Activated CD4-positive, alpha-beta T cell treated with anti-CD3 and anti-CD28 coated beads, Interleukin-2, amount 50 U/mL, for 48 hours (primary cell): ENCODE measurements at regions not wholly inside any gene's neighbourhood (a gene's known extent, or its start where the extent isn't known, plus 50 kb on each side); places are given as distances from the start of the nearest gene placed in this dataset.
"Not testable (repeated sequence)": the region's sequence is repeated elsewhere in the genome, so short reads cannot be mapped to it uniquely, and the experiment has no call there.

Experiments used
- DNase-seq, 2 experiments: peaks; one replicate each; pipeline ENCODE4 v3.0.0-alpha.2; 2020

GRCh38 chr18:51330739-51331138 is 133.3 kb upstream of the MEX3C start:
- DNase-seq = no peak

- DNase-seq = no peak
These were observed 139.9 kb upstream of the MEX3C start for GRCh38 chr18:51337406-51337805.

DNA sequence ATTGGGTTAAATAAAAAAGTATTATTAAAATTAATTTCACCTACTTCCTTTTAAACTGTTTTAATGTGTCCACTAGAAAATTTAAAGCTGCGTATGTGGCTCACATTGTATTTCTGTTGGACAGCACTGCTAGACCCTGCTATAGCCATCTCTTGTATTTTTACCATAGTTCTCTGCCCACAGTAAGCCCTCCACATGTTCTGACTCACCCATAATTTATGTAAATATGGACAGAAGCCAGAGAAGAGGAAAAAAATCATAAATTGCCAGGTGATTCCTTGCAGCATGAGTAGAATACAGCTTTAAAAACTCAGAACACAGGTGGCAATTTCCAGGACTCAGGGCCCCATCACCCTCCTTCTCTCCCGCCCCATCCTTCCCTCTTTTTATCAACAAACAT is 142.4 kb upstream of the MEX3C start:
- no peak for DNase-seq

DNA sequence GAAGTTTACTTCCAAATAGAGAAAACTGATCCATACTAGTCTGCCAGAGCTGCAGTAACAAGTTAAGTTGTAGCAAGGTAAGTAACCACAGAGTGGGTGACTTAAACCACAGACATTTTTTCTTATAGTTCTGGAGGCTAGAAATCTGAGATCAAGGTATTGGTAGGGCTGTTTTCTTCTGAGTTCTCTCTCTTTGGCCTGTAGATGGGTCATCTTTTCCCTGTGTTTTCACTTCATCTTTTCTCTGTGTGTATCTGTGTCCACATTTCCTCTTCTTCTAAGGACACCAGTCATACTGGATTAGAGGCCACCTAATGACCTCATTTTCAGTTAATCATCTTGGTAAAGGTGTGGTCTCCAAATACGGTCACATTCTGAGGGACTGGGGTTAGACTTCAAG is 142.9 kb upstream of the MEX3C start:
- DNase-seq = no peak

GRCh38 chr18:51342815-51343214 is 145.3 kb upstream of the MEX3C start:
- peak; percentile 9 to 31 for DNase-seq

DNA sequence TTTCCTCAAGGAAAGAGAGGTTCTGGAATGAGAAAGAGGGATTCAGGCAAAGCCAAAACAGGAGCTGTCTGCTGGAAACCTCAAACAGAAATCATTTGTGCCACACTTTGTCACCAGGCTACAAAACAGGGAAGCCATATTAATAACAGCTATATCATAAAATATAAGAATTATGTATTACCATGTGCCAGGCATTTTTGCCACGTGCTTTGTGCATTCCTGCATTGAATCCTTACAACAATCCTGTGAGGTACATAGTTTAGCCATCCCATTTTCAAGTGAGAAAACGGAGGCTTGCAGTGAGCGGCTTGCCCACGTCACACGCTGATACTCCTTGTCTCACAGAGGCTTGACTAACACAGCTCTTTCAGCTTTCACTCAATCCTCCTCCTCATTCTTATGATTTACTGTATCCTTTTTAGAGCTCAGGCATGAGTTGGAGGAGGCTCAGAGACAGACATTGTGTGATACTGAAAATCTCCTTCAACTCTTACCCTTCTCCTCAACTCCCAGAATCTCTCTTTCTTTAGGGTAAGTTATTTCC is 148.4 kb upstream of the MEX3C start:
- no peak for DNase-seq

- DNase-seq = no peak
These were observed 148.9 kb upstream of the MEX3C start for GRCh38 chr18:51346404-51346803.

DNA sequence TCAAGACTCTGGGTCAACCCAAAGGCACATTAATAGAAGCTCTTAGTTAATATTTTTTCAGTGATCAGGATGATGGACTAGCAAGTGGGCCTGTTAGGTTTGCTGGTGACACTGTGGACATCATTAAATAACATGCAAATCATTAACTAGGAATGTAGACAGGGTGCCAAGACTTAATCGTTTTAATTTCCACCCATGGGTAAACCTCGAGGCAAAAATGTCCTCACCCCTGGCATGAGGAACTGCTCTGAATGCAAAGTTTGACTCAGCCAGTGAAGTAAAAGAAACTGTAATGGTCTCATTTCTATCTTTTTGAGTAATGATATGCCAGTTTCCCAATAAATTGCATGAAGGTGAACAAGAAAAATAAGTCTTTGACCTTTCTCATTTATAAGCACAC is 152.6 kb upstream of the MEX3C start:
- DNase-seq = no peak

DNA sequence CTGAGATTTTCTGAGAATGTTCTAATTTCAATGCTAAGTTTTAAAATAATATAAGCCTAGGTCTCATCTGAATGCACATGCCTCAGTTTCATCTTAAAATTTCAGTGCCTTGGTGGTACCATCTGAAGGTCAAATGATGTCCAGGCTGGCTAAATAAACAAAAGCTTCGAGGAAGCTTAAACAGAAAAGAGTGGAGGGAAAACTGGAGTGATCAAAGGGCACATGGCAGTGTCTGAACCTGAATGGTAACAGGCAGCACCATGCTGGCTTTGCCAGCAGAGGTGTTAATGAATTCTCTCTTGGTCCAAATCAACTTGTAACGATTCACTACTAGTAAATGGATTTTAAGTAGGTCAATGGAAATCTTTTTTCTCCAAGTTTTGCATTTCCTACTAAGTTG is 158.4 kb upstream of the MEX3C start:
- DNase-seq = no peak

- DNase-seq = not testable (repeated sequence)
These were observed 162.8 kb upstream of the MEX3C start for GRCh38 chr18:51360301-51360700.

DNA sequence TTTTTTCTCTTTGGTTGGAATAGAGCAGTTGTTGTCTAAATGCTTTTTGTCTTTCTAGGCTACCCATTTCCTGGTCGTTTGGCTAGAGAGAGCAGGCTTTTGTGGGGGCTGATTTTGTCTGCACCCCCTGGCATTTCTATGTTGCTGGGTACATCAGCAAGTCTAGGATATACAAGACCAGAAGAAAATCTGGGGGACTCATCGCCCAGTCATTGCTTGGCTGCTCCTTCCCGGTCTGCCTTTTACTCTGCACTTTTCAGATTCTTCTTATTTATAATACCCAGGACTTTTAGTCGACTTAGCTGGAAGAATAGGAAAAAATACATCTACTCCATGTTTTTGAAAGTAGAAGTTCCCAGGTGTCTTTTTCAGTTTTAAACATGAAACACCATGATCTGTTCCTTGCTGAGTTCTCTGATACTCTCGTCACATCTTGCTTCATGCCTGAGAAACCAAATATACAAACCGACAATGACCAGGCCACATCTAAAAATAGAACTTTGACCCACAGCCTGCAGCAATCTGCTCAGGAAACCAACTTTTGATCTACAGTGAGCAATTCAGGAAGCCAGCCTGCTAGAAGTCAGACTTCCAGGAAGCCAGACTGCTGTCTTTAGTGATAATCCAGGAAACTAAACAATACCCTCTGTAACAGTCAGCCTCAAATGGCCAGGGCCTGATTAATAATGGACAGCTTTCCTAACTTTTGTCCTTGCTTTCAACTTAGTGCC is 163.8 kb upstream of the MEX3C start:
- no peak for DNase-seq

GRCh38 chr18:51363384-51363783 is 165.9 kb upstream of the MEX3C start:
- no peak for DNase-seq

DNA sequence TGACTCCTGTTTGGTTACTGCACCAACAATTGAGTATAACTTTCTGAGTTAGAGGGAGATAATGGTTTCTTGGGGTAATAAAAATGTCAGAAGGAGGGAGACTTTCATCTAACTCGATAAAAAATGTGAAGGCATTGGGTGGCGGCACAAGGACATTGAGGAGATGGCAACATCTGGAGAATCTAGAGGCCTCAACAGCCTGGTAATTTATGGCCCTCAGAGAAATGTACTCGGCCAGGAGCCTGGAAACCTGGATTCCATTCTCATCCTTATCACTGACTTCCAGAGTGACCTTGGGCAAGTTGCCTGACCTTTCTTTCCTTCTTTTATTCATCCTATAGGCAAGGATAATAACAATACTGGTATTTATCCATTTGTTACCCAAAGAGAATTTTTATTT is 173.5 kb upstream of the MEX3C start:
- DNase-seq = no peak

DNA sequence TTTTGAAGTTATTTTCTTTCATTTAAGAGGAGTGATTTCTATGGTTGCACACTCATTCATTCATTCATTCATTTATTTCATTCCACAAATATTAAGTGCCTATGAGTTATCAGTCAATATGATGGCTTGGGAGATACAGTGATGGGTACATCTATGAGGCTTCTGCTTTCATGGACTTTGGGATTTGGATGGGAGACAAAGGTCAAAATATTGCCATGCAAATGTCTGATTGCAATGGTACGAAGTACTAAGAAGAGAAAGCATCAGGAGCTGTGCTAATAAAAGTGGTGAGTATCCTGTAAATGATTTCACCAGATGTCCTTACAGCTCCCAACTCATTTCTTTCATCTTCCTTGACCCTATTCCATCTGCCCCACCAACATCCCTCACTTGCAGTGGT is 174.4 kb upstream of the MEX3C start:
- no peak for DNase-seq

DNA sequence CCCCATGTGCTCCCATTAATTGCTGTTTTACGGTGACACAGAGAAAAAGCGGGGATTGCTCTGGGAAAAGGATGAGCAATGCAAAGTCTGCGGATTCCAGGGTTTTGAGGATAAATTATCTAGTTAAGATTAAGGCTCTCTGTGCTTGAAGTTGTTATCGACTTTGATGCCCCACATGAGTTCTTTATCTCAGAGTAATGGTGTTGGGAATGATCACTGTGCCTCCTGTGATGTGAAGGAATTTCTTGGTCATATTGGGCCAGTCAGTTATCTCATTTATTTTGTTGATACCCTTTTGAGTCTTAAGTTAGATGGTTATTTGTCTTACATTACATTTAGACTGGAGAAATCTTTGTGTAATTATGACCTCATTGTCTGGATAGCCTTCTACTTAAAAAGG is 184.6 kb upstream of the MEX3C start:
- no peak for DNase-seq

GRCh38 chr18:51383116-51383515 is 185.6 kb upstream of the MEX3C start:
- DNase-seq = no peak

GRCh38 chr18:51383711-51384110 is 186.2 kb upstream of the MEX3C start:
- DNase-seq = no peak

GRCh38 chr18:51385270-51385669 is 187.8 kb upstream of the MEX3C start:
- no peak for DNase-seq

GRCh38 chr18:51390702-51391101 is 193.2 kb upstream of the MEX3C start:
- no peak for DNase-seq

DNA sequence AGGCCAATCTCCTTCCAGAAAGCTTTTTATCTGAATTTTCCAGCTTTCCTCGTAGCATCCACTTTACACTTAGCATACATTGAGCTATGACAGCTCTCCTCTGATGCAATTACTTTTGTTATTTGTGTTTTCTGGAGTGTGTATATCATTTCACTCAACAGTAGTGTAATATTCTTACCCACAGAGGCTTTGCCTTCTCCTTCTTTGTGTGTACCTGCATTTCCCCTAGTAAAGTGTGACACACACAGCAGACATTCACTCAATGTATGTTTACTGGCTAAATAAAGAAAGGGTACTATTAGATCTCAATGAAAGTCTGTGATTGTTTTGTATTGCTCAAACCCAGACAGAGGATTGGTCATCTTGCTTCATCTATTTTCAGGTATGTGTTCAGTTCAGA is 193.7 kb upstream of the MEX3C start:
- DNase-seq = no peak

DNA sequence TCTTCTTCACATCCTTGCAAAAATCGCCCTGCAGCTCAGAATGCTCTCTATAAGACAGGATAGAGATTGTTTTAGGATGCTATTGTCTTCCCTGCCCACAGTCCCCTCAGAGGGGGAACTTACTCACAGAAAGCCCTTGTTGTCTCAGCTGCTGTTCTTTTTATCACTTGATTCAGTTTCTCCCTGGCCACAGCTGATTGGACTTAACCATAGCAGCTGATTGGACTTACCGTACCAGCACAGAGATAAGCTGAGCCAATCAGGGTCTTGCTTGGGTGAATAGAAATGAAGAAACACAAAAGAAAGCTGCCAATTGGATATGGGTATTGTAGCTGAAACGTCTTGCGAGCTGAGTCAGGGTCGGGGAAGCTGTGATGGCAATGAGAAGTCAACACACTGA is 194.2 kb upstream of the MEX3C start:
- no peak for DNase-seq

DNA sequence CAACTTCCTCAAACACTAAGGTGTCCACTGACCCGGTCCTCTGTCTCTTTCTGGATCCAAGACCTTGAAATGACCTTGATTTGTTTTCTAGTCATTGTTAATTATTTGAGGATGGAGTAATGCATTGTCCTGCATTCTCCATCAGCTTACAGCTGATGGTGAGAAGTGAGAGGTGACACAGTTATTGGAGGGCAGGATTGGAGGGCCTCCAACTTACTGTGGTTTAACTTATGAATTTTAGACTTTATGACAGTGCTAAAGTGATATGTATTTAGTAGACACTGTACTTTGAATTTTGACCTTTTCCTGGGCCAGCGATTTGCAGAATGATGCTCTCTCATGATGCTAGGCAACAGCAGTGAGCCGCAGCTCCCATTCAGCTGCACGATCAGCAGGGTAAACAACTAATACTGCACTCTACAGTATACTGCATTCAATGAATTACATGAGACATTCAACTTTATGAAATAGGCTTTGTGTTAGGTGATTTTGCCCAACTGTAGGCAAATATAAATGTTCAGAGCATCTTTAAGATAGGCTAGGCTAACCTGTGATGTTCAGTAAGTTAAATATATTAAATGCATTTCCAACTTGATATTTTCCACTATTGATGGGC is 200.0 kb upstream of the MEX3C start:
- no peak for DNase-seq

DNA sequence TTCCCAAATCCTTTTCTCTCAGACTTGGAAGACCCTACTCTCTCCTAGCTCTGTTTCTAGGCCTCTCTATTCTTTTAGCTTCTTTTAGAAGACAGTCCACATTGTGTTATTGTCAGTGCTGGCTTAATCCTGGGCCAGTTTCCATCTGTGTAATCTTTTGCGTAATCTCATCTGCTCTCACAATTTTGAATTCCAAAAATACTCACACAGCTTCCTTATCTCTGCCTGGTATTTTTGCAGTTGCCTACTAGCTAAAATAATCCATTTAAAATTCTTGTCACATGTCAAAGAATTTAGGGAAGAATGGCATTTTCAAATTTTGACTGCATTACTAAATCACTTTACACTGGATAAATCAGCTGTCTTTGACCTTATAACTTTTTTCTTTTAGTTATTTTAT is 200.6 kb upstream of the MEX3C start:
- no peak for DNase-seq

DNA sequence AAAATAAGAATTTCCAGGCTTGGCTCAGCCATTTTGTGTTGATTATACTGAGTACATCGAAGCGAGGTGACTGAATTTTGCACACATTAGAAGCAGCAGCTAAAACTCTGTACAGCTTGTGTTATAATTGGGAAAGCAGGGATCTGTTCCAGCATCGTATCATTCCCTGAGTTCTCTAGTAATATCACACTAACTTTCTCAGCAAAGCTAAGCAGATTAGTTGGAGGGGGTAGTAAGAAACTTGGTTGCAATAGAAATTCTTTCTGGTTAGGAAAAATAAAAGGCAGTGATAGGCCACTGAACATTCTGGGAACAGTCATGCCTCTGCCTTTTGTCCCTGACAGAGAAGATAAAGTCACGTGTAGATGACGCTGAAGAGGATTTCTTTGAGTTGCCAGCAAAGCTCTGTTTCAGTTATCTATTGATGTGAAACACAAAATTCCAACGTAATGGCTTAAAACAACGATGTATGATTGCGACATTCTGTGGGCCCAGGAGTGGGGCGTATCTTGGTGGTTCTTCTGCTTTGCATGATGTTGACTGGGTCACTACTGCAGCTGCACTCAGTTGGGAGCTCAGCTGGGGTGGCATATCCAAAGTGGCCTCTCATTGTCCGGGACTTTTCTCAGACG is 202.1 kb upstream of the MEX3C start:
- DNase-seq = no peak
